ENCODE measurements at regions not wholly inside any gene's neighbourhood (a gene's known extent, or its start where the extent isn't known, plus 50 kb on each side); places are given as distances from the start of the nearest gene placed in this dataset.

DNA sequence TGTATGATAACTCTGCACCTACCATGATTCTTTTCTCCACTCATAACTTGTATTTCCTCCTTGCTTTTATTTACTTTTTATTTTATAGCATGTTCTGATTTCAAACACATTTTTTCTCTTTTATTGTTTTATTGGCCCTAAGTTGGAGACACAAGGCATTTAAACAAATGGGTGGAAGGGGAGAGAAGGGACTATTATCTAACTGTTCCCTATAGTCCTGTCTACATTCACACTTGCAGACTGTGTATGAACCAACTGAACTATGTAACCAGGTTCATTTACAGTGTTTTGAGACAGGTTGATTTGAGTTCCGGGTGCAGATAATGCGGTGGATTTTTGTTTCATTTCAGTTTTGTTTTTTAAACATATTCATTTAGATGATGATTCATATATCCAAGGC is 830.6 kb upstream of the SEMA6A start (continued):
- TF ChIP-seq, protein P1, sequence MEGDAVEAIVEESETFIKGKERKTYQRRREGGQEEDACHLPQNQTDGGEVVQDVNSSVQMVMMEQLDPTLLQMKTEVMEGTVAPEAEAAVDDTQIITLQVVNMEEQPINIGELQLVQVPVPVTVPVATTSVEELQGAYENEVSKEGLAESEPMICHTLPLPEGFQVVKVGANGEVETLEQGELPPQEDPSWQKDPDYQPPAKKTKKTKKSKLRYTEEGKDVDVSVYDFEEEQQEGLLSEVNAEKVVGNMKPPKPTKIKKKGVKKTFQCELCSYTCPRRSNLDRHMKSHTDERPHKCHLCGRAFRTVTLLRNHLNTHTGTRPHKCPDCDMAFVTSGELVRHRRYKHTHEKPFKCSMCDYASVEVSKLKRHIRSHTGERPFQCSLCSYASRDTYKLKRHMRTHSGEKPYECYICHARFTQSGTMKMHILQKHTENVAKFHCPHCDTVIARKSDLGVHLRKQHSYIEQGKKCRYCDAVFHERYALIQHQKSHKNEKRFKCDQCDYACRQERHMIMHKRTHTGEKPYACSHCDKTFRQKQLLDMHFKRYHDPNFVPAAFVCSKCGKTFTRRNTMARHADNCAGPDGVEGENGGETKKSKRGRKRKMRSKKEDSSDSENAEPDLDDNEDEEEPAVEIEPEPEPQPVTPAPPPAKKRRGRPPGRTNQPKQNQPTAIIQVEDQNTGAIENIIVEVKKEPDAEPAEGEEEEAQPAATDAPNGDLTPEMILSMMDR (IDR thresholded peaks at IDR 0.05) = no peak
- TF ChIP-seq, protein P2, sequence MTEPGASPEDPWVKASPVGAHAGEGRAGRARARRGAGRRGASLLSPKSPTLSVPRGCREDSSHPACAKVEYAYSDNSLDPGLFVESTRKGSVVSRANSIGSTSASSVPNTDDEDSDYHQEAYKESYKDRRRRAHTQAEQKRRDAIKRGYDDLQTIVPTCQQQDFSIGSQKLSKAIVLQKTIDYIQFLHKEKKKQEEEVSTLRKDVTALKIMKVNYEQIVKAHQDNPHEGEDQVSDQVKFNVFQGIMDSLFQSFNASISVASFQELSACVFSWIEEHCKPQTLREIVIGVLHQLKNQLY (CRISPR knock-in tag; IDR thresholded peaks at IDR 0.05) = no peak
- TF ChIP-seq SOX15 (CRISPR knock-in tag; IDR thresholded peaks at IDR 0.05) = no peak

DNA sequence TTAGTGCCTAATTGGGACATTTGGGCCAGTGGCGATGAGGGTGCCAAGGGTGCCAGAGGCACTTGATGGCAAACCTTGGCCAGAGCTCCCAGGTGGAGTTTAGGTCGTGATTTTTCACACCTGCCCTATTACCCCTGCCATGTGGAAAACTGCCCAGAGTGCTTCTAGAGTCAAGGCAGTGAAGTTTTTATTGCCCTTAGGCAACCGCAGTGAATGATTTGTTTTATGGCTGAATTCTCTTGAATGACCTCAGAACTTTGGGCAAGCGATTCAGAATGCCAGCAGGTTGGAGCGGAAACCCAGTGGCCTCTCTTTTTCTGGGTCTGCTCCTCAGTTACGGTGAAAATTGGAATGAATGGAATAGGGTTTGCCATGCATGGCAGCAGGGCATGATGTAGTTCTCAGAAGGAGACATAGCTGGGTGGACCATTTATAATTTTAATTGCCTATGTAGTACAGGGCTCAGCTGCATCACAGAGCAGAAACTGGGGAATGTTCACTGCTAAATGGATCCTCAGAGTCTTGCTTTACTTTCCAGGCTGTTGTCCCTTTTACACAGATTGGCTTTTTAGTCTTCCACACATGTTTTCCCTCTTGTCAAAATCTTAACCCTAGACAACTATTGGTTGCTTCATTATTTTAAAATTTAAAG is 820.0 kb upstream of the SEMA6A start:
- POLR2A ChIA-PET = no interaction called here

More for the DNA sequence above, 820.0 kb upstream of the SEMA6A start:
- CTCF ChIA-PET = no interaction called here
- TF ChIP-seq, protein P3, sequence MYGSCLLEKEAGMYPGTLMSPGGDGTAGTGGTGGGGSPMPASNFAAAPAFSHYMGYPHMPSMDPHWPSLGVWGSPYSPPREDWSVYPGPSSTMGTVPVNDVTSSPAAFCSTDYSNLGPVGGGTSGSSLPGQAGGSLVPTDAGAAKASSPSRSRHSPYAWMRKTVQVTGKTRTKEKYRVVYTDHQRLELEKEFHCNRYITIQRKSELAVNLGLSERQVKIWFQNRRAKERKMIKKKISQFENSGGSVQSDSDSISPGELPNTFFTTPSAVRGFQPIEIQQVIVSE (CRISPR knock-in tag; IDR thresholded peaks at IDR 0.05; ENCODE audit: borderline replicate concordance) = no peak
- TF ChIP-seq SP1 (CRISPR knock-in tag; conservative IDR thresholded peaks at IDR 0.05) = no peak
- TF ChIP-seq, protein P4, sequence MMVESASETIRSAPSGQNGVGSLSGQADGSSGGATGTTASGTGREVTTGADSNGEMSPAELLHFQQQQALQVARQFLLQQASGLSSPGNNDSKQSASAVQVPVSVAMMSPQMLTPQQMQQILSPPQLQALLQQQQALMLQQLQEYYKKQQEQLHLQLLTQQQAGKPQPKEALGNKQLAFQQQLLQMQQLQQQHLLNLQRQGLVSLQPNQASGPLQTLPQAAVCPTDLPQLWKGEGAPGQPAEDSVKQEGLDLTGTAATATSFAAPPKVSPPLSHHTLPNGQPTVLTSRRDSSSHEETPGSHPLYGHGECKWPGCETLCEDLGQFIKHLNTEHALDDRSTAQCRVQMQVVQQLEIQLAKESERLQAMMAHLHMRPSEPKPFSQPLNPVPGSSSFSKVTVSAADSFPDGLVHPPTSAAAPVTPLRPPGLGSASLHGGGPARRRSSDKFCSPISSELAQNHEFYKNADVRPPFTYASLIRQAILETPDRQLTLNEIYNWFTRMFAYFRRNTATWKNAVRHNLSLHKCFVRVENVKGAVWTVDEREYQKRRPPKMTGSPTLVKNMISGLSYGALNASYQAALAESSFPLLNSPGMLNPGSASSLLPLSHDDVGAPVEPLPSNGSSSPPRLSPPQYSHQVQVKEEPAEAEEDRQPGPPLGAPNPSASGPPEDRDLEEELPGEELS (CRISPR knock-in tag; IDR thresholded peaks at IDR 0.05) = no peak
- TF ChIP-seq ZNF121 (CRISPR knock-in tag; IDR thresholded peaks at IDR 0.05) = no peak
- TF ChIP-seq, protein P5, sequence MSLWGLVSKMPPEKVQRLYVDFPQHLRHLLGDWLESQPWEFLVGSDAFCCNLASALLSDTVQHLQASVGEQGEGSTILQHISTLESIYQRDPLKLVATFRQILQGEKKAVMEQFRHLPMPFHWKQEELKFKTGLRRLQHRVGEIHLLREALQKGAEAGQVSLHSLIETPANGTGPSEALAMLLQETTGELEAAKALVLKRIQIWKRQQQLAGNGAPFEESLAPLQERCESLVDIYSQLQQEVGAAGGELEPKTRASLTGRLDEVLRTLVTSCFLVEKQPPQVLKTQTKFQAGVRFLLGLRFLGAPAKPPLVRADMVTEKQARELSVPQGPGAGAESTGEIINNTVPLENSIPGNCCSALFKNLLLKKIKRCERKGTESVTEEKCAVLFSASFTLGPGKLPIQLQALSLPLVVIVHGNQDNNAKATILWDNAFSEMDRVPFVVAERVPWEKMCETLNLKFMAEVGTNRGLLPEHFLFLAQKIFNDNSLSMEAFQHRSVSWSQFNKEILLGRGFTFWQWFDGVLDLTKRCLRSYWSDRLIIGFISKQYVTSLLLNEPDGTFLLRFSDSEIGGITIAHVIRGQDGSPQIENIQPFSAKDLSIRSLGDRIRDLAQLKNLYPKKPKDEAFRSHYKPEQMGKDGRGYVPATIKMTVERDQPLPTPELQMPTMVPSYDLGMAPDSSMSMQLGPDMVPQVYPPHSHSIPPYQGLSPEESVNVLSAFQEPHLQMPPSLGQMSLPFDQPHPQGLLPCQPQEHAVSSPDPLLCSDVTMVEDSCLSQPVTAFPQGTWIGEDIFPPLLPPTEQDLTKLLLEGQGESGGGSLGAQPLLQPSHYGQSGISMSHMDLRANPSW (CRISPR knock-in tag; conservative IDR thresholded peaks at IDR 0.05; ENCODE audit: low read depth) = no peak
- TF ChIP-seq JAZF1 (CRISPR knock-in tag; IDR thresholded peaks at IDR 0.05) = no peak
- no peak for TF ChIP-seq ZBTB21 (CRISPR knock-in tag; IDR thresholded peaks at IDR 0.05; ENCODE audit: borderline replicate concordance)
- no peak for TF ChIP-seq OVOL2 (CRISPR knock-in tag; IDR thresholded peaks at IDR 0.05; ENCODE audit: borderline replicate concordance)
- no peak for TF ChIP-seq NR1H2 (CRISPR knock-in tag; IDR thresholded peaks at IDR 0.05)
- TF ChIP-seq RORB (CRISPR knock-in tag; IDR thresholded peaks at IDR 0.05) = no peak
- TF ChIP-seq, protein P6, sequence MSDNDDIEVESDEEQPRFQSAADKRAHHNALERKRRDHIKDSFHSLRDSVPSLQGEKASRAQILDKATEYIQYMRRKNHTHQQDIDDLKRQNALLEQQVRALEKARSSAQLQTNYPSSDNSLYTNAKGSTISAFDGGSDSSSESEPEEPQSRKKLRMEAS (CRISPR knock-in tag; IDR thresholded peaks at IDR 0.05) = no peak
- TF ChIP-seq, protein P7, sequence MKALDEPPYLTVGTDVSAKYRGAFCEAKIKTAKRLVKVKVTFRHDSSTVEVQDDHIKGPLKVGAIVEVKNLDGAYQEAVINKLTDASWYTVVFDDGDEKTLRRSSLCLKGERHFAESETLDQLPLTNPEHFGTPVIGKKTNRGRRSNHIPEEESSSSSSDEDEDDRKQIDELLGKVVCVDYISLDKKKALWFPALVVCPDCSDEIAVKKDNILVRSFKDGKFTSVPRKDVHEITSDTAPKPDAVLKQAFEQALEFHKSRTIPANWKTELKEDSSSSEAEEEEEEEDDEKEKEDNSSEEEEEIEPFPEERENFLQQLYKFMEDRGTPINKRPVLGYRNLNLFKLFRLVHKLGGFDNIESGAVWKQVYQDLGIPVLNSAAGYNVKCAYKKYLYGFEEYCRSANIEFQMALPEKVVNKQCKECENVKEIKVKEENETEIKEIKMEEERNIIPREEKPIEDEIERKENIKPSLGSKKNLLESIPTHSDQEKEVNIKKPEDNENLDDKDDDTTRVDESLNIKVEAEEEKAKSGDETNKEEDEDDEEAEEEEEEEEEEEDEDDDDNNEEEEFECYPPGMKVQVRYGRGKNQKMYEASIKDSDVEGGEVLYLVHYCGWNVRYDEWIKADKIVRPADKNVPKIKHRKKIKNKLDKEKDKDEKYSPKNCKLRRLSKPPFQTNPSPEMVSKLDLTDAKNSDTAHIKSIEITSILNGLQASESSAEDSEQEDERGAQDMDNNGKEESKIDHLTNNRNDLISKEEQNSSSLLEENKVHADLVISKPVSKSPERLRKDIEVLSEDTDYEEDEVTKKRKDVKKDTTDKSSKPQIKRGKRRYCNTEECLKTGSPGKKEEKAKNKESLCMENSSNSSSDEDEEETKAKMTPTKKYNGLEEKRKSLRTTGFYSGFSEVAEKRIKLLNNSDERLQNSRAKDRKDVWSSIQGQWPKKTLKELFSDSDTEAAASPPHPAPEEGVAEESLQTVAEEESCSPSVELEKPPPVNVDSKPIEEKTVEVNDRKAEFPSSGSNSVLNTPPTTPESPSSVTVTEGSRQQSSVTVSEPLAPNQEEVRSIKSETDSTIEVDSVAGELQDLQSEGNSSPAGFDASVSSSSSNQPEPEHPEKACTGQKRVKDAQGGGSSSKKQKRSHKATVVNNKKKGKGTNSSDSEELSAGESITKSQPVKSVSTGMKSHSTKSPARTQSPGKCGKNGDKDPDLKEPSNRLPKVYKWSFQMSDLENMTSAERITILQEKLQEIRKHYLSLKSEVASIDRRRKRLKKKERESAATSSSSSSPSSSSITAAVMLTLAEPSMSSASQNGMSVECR (CRISPR knock-in tag; IDR thresholded peaks at IDR 0.05; ENCODE audit: borderline replicate concordance) = no peak
- Mint-ChIP-seq H3K27ac (no peak overlapping the region), H3K36me3 (no peaks in the 10 kb centered on the region), H3K4me1 (no peaks in the 10 kb centered on the region), H3K4me3 (no peak overlapping the region), H3K9me3 (peaks cover 4% of the 10 kb centered on the region), H3K27me3 (ENCODE audit: low read depth) (no peaks in the 10 kb centered on the region; the same call in 1 of the 2 replicates)
- DNase-seq (ENCODE audit: low spot score) (no peak), ATAC-seq (no peak)
